ENCODE measurements at regions not wholly inside any gene's neighbourhood (a gene's known extent, or its start where the extent isn't known, plus 50 kb on each side); places are given as distances from the start of the nearest gene placed in this dataset.

DNA sequence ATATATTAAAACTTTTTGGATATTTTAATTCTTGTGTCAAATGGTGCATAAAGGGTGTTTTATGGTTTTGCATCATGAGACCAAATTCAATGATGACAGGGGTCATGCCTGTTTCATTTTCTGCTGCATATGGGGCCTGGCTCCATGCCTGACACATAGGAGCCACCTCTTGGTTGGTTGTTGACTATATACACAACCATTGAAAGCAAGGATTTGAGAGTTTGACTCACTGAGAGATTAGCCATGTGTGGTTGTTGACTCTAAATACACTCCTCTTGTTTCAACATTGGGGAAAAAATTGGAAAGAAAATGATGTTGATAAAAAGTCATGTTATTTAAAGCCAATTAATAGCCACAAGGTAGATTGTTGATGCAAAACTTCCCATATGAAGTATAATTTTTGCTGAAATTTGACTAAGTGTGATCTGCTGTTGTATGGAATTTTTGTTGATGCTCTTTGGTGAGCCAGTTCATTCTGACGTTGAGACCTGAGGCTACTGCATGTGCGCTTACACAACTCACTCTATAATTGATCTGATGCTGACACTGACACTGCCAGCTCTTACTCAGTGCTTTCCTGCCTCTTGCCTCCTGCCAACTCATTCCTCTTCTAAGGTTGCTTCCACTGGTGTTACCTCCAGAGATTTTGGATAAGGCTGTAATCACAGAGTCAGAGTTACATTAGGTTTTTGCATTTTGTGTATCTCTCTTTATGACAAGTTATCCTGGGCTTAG, 446.2 kb upstream of the SLC14A2 start:
- DNase-seq (ENCODE audit: low read depth in 2 of 2) = peak; percentile 44 to 49

DNA sequence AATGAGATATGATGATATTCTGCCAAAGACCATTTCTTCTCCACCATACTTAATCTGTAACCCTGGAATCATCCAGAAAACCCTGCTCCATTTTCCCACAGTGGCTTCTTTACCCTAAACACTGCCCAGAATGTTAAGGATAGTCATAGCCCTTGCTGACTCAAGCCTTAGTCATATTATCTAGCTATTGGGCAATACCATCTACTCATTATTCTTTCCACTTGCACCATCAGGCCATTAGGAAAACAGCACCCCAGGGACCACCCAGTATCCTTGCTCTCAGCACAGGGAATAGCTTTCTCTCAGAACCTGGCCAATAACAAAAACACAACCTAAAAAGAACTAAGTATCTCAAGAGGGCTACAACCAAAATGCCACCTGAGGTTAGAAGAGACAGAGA, 445.7 kb upstream of the SLC14A2 start:
- peak; percentile 87 for DNase-seq (ENCODE audit: low read depth in 2 of 2)

DNA sequence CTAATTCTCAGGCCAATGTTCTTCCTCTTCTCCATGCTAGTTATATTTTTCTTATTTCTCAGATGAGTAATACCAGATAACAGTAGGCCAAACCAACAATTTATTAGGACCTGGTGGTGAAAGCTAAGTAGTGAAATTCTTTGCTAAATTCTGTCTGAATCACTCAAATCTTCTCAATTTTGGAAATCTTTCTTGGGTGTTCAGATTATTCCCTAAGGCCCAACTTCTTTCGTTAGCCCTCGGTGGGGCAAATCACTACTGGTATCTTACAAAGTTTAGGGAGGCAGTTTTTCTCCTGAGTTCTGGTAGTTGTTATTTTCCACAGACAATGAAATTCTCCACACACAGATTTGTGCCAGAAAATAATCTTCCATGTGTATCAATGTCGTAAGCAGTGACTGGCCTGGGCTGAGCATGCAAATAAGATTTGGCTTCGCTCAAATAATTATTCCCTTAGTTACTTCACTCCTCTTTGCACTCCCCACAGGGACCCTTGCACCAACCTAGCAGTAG, 443.5 kb upstream of the SLC14A2 start:
- DNase-seq (ENCODE audit: low read depth in 2 of 2) = peak in 1 of 2 experiments; percentile 29

DNA sequence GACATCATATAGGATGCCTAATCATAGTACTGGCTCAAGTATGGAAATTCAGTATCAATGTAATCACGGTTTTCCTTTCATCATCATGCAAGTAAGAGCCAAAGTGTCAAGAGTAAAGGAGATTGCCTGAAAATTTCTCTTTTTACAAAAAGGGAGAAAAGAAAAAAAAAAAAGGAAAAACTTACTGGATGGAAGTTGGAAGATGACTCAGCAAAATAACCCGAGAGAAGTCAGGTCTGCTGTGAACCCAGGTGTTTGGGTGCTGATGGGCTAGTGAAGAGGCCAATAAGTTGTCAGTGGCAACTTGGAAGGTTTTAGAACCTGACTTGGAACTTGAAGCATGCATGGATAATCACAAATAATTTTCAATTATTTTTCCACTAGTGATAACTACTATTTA, 441.9 kb upstream of the SLC14A2 start:
- DNase-seq (ENCODE audit: low read depth in 2 of 2) = no peak

DNA sequence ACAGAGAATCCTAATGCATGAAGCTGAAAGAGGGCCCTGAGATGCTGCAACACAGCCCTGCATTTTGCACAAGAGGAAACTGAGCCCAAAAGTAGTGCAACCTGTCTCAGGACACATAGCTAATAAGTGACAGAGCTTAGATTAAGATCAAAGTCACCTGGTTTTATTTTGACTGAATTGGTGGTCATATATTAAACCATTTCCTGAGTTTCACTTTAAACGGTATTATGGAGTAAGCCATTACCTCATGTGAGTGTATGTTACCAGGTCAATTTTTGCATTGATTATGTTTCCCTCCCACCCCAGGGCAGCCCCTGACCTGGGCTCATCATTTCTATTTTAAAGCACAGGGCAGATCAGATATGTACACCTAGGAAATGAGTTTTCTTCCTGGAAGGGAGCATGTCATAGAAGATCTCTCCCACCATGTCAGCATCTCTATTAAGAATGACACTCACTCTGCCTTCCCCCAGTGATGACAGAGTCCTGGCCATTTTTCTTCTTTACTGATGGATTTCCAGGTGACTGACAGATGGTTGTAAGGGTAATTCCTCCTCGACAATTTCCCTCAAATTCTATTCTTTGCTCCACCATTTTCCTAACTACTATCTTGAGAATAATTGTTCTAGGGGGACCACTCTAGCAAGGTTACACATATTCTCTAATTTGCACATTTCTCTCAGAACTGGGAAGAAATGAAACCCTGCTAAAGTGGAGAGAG, 441.3 kb upstream of the SLC14A2 start:
- no peak for DNase-seq (ENCODE audit: low read depth in 2 of 2)

DNA sequence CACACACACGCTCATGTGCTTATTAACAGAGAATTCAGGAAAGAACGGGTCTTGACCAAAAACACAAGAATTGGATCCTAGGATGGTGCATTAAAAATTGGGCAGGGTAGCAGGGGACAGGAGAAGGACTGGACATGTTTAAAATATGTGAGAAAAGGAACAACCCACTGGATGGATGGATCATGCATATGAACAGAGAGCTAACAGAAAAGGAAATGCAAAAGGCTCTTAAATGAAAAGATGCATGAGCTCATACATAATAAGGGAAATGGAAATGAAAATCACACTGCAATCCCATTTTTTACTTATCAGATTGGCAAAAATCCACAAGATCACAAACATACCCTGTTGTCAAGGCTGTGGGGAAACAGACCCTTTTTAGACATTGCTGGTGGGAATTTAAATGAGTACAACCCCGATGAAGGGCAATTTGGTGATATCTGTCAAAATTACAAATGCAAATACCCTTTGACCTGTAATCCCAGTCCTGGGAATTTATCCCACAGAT, 440.6 kb upstream of the SLC14A2 start:
- no peak for DNase-seq (ENCODE audit: low read depth in 2 of 2)

DNA sequence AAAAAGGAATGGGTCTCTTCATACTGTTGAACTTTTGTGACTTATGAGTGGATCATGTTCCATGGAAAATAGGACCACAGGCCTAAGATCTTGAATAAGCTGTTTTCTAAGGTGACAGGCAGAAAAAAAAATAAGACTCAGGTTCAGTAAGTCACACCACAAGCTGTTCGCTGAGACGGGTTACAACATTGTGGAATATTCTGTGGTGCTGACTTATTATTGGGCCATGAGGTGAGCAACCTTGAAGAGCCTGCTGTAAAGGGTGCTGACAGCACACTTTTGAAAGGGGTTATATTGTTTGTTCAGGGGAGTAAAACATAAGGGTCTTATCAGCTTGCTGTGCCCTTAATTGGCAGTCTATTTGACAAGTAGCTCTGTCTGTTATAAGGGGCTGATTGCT, 439.8 kb upstream of the SLC14A2 start:
- no peak for DNase-seq (ENCODE audit: low read depth in 2 of 2)

DNA sequence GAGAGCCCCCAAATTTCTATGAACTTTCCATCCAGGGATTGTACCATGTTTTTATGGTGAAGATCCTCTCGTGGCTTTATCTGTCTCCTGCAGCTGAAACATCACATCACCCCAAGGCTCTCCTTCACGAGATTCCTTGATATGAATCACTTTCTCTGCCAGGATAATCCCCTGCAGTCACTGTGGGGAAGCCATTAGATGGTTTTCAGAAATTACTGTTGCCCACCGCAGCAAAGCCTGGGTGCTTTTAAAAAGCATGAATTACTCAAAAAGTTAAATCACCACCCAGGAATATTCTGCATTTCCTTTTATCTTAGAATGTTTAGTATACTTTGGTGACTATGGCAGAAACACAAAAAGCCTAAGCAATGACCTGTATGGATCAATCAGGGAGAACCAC, 428.4 kb upstream of the SLC14A2 start:
- DNase-seq (ENCODE audit: low read depth in 2 of 2) = no peak

DNA sequence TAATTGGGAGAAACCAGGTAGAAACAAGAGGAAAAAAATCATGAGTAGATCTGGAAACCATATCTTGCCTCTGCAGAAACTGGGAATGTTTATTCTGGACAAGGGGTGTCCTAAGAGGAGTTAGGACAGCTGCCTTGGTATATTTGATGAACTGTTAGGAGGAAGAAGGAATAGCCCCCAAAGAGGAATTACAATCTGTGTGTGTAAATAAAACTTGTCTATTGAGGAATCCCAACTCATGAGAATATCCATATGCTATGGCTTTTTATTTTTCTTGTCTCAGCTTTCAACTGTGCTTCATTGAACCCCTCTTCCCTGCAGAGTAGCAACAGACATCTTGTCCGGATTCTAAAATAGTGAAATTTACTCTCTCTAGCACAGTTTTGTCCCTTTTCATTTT, 423.5 kb upstream of the SLC14A2 start:
- DNase-seq (ENCODE audit: low read depth in 2 of 2) = no peak

DNA sequence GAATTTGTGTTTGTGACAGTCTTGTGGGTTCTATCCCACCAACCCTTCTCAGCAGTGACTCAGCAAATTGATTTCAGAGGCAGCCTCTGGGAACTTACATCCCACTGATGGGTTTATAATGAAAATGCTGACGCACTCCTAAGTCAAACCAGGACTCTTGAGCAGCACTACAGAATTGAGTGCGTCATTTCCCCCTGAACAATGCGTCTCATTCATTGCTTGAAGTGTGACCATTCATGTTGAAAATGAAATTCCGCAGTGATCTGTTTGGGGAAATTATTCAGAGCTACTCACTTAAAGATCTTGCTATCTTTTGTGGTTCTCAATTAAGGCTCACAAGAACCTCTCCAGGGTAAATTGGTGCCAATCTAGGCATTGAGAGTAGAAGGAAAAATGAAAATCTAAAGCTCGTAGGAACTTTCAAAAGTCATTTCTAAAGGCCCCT, 417.7 kb upstream of the SLC14A2 start:
- peak; percentile 37 to 43 for DNase-seq (ENCODE audit: low read depth in 2 of 2)

DNA sequence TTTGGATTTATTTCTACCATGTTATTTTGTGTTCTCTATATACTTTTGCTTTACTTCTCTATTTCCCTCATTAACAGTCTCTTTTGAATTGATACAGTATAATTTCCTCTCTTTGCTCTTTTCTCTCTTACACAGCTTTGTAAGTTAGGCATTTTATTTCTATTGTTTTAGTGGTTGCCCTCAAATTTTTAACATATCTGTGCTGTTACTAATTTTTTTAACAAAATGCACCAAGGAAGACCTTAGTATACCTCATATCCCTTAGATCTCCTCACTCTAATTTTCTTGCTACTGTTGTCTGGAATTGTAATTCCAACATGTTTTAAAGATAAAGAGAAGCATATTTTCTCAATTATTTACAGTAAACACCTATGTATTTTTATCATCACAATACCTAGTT, 416.8 kb upstream of the SLC14A2 start:
- no peak for DNase-seq (ENCODE audit: low read depth in 2 of 2)

DNA sequence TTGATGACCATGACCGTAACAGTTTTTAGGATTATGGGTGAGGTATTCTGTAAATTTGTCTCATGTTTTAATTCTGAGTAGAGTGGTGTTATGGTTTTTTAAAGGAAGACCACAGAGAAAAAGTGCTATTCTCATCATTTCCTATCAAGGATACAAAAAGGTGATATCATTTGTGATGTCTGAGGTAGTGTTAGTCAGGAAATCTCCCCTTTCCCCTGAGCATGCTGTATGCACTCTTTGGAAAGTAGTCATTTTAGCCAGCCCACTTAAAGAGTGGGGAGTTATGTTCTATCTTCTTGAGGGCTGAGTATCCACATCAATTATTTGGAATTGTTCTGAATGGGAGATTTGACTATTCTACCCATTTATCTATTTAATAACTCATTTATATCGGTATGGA, 414.2 kb upstream of the SLC14A2 start:
- DNase-seq (ENCODE audit: low read depth in 2 of 2) = no peak

DNA sequence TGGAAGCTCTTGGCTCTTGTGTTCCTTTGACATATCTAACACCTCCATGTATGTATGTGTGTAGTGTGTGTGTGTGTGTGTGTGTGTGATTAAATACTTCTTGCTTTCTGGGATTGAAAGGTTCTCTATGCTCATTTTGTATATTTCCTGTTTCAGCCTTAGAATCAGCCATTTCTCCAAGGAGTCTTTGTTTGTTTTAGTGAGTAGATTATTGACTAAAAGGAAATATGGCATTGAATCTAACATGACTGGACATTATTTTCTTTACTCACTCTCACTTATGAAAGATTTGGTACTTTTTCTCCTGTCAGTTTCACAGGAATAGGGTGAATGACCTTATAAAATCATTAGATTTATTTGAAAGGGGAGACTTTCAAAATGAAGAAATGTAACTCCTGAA, 413.8 kb upstream of the SLC14A2 start:
- DNase-seq (ENCODE audit: low read depth in 2 of 2) = no peak

DNA sequence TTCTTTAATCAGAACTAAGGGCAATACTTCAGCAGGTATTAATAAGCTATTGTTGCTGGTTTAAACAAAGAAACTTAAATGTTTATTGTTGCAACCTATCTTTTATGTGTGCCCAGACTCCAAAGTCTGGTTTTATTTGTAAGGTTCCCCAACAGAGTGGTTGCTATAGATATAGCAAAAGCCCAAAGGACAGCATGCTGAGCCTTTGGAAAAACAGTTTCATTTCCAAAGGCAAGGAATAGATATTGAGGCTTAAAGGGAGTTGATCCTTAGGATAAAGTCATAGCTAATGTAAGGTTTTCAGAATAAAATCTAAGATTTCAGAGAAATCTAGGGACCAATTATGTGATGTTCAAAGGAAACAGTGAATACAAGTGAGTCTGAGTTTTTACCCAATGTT, 413.2 kb upstream of the SLC14A2 start:
- no peak for DNase-seq (ENCODE audit: low read depth in 2 of 2)

DNA sequence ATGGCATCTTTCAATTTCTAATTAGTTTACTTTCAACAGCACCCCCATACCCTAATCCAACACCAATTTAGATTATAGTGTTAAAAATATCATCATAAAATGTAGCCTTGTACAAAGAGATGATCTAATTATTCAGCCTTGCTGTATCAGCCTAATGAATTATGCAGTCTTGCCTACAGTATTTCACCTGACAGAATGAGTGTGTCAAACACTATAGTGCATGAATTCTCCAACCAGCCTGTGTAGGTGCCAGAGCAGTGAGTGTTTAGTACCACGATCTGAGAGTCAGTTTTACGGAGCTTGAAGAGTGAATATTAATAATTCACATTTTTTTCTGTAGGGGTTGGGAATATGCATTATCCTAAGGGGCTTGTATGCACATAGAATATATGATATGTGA, 411.6 kb upstream of the SLC14A2 start:
- DNase-seq (ENCODE audit: low read depth in 2 of 2) = no peak

DNA sequence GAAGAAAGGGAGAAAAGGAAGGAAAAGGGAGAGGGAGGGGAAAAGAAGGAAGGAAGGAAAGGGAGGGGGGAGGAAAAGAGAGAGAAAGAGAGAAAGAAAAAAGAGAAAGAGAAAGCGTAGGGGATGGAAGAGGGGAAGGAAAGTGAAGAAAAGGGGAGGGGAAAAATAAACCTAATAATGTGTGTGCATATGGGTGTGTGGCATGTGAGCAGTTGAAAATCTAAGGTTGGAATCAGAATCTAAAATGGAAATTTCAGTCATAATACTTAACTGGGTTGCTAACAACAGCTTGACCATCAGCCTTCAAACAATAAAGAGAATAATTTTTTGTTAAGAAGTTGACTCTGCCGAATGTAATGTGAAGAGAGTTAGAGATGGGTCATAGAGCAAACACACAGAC, 407.9 kb upstream of the SLC14A2 start:
- DNase-seq (ENCODE audit: low read depth in 2 of 2) = no peak

DNA sequence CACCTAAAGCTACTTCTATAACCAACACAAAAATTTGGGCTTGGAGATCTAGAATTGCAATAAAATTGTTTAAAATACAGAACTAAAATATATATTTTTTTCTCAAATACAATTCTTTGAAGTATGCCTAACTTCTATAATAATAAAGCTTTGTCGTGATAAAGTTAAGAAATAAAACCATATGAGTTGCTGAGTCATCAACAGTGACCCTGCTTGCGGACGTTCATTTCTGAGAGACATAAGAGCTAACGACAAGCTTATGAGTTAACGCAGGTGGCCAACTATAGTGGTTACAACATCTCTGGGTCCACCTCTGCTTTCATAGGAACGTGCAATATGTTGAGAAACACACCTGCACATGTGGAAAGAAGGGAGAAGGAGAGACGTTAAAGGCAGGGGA, 407.1 kb upstream of the SLC14A2 start:
- no peak for DNase-seq (ENCODE audit: low read depth in 2 of 2)

DNA sequence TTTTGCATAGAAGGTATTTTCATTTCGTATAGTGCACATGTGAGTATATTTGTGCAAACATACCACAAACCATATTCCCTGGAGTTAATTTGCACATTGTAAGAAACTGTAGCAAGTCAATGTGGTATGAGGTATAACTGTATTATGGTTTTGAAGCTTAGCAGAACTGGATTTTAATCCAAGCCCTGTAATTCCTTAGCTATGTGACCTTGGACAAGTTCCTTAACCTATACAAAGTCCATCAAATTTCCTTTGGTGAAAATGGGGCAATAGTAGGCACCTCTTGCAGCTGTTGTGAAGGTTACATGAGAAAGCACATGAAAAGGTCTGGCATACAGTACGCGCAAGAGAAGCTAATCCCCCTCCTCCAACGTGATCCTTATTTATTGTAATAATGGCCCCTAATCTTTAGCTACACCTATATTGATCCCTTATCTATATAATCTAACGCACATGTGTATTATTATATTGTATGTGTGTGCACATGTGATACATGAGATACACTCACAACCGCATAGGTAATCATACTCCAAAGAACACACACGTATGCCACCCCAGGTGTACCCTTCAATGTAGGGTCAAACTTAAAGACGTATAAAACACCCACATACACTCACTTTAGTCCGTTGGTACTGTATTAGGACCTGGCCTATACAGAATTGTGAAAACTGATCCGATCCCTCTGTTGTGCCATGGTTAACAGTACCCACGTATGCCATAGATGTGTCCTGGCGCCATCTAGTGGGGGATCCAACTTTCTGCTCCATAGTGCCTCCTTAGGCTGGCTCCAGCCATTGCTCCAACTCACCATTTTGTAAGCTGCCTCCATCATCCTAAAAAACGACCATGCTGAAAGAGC, 402.9 kb upstream of the SLC14A2 start:
- DNase-seq (ENCODE audit: low read depth in 2 of 2) = peak in 1 of 2 experiments; percentile 54

DNA sequence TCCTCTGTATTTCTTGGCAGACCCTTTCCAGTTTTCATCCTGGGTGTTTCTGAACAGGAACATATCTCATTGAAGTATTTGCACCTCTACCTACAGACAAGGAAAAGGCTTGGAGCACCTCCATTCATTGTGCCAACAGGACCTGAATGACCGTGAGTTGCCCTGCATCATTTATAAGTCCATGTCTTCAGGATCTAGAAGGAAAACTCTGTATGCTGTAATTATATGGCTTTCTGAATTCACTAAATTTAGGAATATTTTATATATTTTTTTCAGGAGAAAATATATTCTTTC, 402.3 kb upstream of the SLC14A2 start:
- DNase-seq (ENCODE audit: low read depth in 2 of 2) = no peak

DNA sequence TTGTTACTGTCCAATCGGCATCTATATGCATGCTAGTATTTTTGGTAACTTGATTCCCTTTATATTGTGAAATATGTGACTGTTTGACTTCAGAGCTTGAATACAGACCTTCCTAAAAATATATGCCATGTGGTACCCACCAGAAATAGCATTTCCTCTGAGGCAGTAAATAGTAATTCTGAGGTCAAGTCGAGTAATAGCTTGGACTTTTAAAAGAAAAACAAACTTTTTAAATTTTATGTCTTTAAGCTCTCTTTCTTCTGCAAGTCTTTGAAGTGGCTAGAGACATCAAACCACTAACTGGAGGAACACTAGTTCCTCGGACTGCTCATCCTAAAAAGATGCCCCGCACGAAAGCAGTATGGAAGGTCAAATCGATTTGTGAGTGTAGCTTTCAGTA, 396.8 kb upstream of the SLC14A2 start:
- DNase-seq (ENCODE audit: low read depth in 2 of 2) = no peak

DNA sequence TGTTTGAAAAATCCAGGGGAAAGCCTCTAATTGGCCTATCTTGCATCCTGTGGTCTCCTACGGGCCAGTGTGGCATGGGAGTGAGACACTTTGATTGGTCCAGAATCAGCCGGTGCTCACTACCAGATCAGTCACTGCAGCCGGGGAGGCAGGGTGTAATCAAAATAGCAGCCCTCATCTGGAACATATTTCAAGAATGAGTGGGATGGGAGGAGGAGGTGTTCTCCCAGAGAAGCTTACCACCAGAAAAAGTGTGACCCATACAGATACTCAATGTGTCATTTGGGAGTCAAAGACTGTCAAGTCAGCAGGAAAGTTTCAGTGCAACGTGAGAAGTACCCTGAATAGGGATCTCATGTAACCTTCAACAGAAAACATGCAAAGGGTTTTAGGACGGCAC, 393.9 kb upstream of the SLC14A2 start:
- peak; percentile 36 to 38 for DNase-seq (ENCODE audit: low read depth in 2 of 2)

DNA sequence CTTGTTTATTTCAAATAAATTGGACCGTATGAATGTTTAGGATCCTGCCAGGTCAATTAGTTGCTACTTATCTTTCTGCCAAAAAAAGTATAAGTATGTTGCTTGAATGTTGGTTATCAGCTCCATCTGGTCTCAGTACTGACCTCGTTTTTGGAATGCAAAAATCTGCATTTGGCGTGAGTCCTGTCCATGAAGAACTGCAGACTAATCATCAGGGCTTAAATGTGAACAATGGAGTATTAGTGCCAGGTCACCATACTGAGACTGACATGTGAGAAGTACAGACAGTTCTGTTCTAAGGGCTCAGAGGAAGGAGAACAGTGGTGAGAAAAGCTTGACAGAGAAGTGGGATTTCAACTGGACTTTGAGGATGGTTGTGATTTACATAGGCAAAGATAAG, 393.1 kb upstream of the SLC14A2 start:
- no peak for DNase-seq (ENCODE audit: low read depth in 2 of 2)

Data from fibroblast of skin of left quadriceps (primary cell).